ENCODE measurements at regions not wholly inside any gene's neighbourhood (a gene's known extent, or its start where the extent isn't known, plus 50 kb on each side); places are given as distances from the start of the nearest gene placed in this dataset.
"Not testable (repeated sequence)": the region's sequence is repeated elsewhere in the genome, so short reads cannot be mapped to it uniquely, and the experiment has no call there.

DNA sequence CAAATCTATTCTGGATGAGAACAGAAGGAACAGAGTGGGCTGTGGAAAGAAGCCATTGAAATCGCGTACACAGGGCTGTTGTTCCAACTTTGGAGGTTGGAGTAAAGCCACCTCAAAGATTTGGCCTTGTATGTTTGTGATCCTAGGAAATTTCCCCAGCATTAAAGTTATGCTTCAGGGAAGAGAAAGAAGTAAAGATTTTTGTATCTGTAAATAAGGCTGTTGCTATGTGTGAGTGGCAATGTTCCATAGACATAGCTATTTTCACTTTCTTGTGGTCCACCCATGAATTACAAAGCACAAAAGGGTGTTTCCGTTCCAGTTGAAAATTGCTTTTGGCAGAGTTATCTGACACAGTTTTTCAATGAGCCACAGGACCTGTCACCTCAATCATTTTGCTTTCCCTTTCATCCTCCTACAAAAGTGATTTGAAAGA lies 321.3 kb downstream of the TFAP2B start:
- H3K4me3 ChIP-seq (replicated peaks in 1 of 2; ENCODE audit: low read depth in 2 of 2, low read length in 2 of 2), result no peak overlapping the region
- no peak for DNase-seq (ENCODE audit: low read depth in 2 of 2)
- TF ChIP-seq, protein P1, sequence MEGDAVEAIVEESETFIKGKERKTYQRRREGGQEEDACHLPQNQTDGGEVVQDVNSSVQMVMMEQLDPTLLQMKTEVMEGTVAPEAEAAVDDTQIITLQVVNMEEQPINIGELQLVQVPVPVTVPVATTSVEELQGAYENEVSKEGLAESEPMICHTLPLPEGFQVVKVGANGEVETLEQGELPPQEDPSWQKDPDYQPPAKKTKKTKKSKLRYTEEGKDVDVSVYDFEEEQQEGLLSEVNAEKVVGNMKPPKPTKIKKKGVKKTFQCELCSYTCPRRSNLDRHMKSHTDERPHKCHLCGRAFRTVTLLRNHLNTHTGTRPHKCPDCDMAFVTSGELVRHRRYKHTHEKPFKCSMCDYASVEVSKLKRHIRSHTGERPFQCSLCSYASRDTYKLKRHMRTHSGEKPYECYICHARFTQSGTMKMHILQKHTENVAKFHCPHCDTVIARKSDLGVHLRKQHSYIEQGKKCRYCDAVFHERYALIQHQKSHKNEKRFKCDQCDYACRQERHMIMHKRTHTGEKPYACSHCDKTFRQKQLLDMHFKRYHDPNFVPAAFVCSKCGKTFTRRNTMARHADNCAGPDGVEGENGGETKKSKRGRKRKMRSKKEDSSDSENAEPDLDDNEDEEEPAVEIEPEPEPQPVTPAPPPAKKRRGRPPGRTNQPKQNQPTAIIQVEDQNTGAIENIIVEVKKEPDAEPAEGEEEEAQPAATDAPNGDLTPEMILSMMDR (IDR thresholded peaks at IDR 0.05; ENCODE audit: low read depth, low read length), result no peak

DNA sequence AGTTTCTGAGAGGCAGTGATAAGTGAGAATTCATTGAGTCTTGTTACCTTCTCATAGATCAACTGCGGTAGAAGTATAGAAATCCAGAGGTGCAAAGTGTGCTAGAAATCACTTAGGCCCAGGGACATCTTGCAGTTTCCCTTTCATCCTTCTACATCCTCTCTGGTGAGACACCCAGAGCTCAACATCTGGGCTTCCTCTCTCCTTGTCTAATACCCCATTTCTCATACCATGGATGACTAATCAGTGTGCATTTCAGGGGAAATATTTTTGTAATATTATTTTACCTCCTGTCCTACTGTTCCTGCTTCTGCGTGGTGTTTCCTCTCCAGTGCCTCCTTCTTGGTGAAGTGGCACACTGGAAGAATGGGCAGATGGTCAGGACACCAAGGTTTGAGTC lies 322.4 kb downstream of the TFAP2B start:
- no peak for DNase-seq (ENCODE audit: low read depth in 2 of 2)
- TF ChIP-seq, protein P1 (IDR thresholded peaks at IDR 0.05; ENCODE audit: low read depth, low read length), result no peak
- H3K4me3 ChIP-seq (replicated peaks in 1 of 2; ENCODE audit: low read depth in 2 of 2, low read length in 2 of 2), result no peak overlapping the region

DNA sequence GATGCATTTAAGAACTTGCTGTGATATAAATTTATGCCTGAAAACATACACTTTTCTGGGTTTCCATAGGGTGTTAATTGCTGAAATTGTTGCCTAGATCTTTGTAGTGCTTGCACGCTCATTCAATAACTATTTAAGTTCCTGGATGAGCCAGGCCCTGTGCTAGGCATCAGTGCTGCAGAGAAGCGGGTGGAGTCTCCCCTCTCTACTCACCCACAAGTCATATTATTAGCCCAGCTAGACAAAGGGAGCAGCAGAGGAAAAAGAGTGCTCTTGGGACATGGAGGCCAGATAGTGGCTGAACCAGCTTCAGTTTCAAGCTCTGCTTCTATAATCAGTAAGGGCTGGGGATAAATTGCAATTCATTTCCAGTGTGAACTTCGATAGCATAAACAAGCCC lies 329.1 kb downstream of the TFAP2B start:
- no peak overlapping the region for H3K4me3 ChIP-seq (replicated peaks in 1 of 2; ENCODE audit: low read depth in 2 of 2, low read length in 2 of 2)
- DNase-seq (ENCODE audit: low read depth in 2 of 2), result no peak
- TF ChIP-seq, protein P1 (IDR thresholded peaks at IDR 0.05; ENCODE audit: low read depth, low read length), result no peak

DNA sequence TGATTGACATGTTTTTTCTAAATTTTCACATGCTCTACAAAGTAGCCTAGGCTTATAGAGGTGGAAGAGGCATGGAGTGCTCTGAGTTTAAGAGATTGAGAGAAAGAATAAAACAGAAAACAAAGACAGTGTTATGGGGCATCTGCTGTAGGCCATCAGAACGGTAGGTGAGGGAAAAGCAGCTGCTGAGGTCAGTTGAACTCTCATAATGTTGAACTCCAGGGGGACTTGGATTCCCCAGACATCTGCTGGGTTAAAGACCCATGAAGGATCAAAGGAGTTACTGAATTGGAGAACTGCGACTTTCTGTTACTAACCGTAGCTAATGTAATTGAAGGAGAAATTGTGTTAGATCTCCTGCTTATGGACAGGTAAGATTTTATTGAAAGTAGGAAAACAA lies 333.9 kb downstream of the TFAP2B start:
- no peak for DNase-seq (ENCODE audit: low read depth in 2 of 2)
- H3K4me3 ChIP-seq (replicated peaks in 1 of 2; ENCODE audit: low read depth in 2 of 2, low read length in 2 of 2), result no peak overlapping the region
- TF ChIP-seq, protein P1 (IDR thresholded peaks at IDR 0.05; ENCODE audit: low read depth, low read length), result no peak

DNA sequence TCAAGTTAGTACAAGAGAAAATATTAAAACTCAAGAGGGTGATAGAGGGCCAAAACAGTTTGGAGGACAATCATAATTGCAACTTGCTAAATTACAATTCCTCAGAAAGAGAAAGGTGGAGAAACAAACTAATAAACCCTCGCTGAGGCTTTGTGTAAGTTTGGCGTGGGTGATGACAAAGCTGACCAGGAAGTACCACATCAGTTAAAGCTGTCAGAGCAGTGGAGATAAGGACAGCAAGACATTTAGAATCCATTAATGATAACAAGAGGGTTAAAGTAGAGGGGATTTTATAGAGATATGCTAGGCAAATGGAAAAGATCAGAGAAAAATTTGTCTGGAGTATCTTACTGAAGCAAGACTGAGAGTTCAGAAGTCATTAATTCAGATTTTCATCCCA lies 334.4 kb downstream of the TFAP2B start:
- no peak overlapping the region for H3K4me3 ChIP-seq (replicated peaks in 1 of 2; ENCODE audit: low read depth in 2 of 2, low read length in 2 of 2)
- TF ChIP-seq, protein P1 (IDR thresholded peaks at IDR 0.05; ENCODE audit: low read depth, low read length), result no peak
- DNase-seq (ENCODE audit: low read depth in 2 of 2), result no peak

DNA sequence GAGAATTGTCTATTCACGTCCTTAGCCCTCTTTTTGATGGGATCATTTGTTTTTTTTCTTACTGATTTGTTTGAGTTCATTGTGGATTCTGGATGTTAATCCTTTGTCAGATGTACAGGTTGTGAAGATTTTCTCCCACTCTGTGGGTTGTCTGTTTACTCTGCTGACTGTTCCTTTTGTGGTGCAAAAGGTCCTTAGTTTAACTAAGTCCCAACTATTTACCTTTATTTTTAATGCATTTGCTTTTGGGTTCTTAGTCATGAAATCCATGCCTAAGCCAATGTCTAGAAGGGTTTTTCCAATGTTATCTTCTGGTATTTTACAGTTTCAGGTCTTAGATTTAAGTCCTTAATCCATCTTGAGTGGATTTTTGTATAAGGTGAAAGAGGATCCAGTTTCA lies 336.3 kb downstream of the TFAP2B start:
- not testable (repeated sequence) for H3K4me3 ChIP-seq (replicated peaks in 1 of 2; ENCODE audit: low read depth in 2 of 2, low read length in 2 of 2); DNase-seq (ENCODE audit: low read depth in 2 of 2)

DNA sequence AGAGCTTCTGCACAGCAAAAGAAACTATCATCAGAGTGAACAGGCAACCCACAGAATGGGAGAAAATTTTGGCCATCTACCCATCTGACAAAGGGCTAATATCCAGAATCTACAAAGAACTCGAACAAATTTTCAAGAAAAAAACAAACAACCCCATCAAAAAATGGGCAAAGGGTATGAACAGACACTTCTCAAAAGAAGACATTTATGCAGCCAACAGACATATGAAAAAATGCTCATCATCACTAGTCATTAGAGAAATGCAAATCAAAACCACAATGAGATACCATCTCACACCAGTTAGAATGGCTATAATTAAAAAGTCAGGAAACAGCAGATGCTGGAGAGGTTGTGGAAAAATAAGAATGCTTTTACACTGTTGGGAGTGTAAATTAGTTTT lies 340.6 kb downstream of the TFAP2B start:
- H3K4me3 ChIP-seq (replicated peaks in 1 of 2; ENCODE audit: low read depth in 2 of 2, low read length in 2 of 2); DNase-seq (ENCODE audit: low read depth in 2 of 2): not testable (repeated sequence)

DNA sequence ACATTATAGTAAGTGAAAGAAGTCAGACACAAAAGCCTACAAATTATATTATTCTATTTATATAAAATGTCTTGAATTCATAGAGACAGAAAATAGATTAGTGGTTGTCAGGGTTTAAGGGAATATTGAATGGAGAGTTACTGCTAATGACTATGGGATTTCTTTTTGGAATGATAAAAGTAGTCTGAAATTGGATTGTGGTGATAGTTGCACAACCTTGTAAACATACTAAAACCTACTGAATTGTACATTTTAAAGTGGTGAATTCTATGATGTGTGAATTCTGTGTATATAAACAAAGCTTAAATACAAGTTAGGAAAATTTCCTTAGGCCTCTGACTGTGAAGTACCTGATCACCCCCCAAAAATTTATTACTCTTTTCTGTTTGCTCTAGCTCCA lies 343.1 kb downstream of the TFAP2B start:
- H3K4me3 ChIP-seq (replicated peaks in 1 of 2; ENCODE audit: low read depth in 2 of 2, low read length in 2 of 2), result no peak overlapping the region
- DNase-seq (ENCODE audit: low read depth in 2 of 2), result no peak
- TF ChIP-seq, protein P1 (IDR thresholded peaks at IDR 0.05; ENCODE audit: low read depth, low read length), result no peak
